Stimulated activated naive CD8-positive, alpha-beta T cell treated with anti-CD3 and anti-CD28 coated beads, Interleukin-15, amount 100 ng/mL, for 72 hours (primary cell): ENCODE measurements at regions not wholly inside any gene's neighbourhood (a gene's known extent, or its start where the extent isn't known, plus 50 kb on each side); places are given as distances from the start of the nearest gene placed in this dataset.

Source experiments
- ATAC-seq: fragments of 150-1000 bp; cut with Tn5 transposase; 2 replicates; pipeline ENCODE4 v1.10.0; 2021; ENCODE audit warnings: mild to moderate bottlenecking, moderate library complexity
- DNase-seq, 2 donors: peaks; one replicate each; pipeline ENCODE4 v3.0.0; 2021 to 2022
- H3K27ac Mint-ChIP-seq, 2 donors: one replicate each; pipeline ENCODE4 v1.8.0; 2022; ENCODE audit warnings: mild to moderate bottlenecking in 2 of 2, mixed read lengths in 2 of 2, moderate library complexity in 2 of 2
- H3K27me3 Mint-ChIP-seq: one replicate; pipeline ENCODE4 v1.8.0; 2022; ENCODE audit warnings: mixed read lengths
- H3K4me1 Mint-ChIP-seq: one replicate; pipeline ENCODE4 v1.8.0; 2022; ENCODE audit warnings: mild to moderate bottlenecking, mixed read lengths
- H3K4me3 Mint-ChIP-seq, 2 donors: one replicate each; pipeline ENCODE4 v1.8.0; 2022; ENCODE audit warnings: mild to moderate bottlenecking in 2 of 2, mixed read lengths in 2 of 2, moderate library complexity in 1 of 2
- H3K9me3 Mint-ChIP-seq, 2 donors: one replicate each; pipeline ENCODE4 v1.8.0; 2022; ENCODE audit warnings: mixed read lengths in 2 of 2

GRCh38 chr4:102139932-102140331 is 205.3 kb downstream of the SLC39A8 start:
- Mint-ChIP-seq H3K4me3 (no peak overlapping the region), H3K27me3 (no peaks in the 10 kb centered on the region), H3K27ac (no peak overlapping the region), H3K4me1 (no peaks in the 10 kb centered on the region), H3K9me3 (no peaks in the 10 kb centered on the region)
- DNase-seq (no peak), ATAC-seq (no peak)

DNA sequence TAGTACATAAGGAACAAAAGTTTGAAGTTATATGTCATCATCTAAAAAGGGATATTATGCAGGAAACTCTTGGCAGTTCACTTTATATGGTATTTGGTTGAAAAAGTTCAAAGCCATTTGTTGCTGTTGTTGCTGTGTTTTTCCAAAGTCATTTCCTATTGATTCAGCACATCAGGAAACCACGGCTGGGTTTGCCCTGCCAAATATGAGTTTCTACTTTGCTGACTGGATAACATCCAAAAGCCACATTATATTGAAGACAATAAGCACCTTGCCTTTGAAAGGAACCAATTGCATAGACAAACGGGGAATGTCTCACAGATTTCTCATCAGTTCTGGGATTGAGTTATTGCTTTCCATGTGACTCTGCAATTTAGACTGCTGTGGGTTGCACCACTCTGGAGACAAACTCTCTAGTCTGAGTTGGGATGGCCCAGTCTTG is 206.1 kb downstream of the SLC39A8 start:
- no peaks in the 10 kb centered on the region for H3K27me3 Mint-ChIP-seq
- H3K4me1 Mint-ChIP-seq: no peaks in the 10 kb centered on the region
- DNase-seq (no peak), ATAC-seq (no peak)
- H3K9me3 Mint-ChIP-seq: no peaks in the 10 kb centered on the region
- H3K27ac Mint-ChIP-seq: no peak overlapping the region
- H3K4me3 Mint-ChIP-seq: no peak overlapping the region

GRCh38 chr4:102137217-102137616 is 208.1 kb downstream of the SLC39A8 start:
- no peaks in the 10 kb centered on the region for H3K9me3 Mint-ChIP-seq
- no peak overlapping the region for H3K4me3 Mint-ChIP-seq
- H3K27ac Mint-ChIP-seq: no peak overlapping the region
- ATAC-seq (no peak), DNase-seq (no peak)
- H3K4me1 Mint-ChIP-seq: no peaks in the 10 kb centered on the region
- H3K27me3 Mint-ChIP-seq: no peaks in the 10 kb centered on the region

GRCh38 chr4:102129810-102130209 is 215.5 kb downstream of the SLC39A8 start:
- H3K4me1 Mint-ChIP-seq: no peaks in the 10 kb centered on the region
- no peak overlapping the region for H3K4me3 Mint-ChIP-seq
- H3K27me3 Mint-ChIP-seq: no peaks in the 10 kb centered on the region
- H3K27ac Mint-ChIP-seq: no peak overlapping the region
- DNase-seq (no peak), ATAC-seq (no peak)
- peaks cover 0 to 31% of the 10 kb centered on the region in 2 donors for H3K9me3 Mint-ChIP-seq
